Activated CD4-positive, CD25-positive, alpha-beta regulatory T cell treated with anti-CD3 and anti-CD28 coated beads, Interleukin-2, amount 50 U/mL, for 24 hours (primary cell): ENCODE measurements at regions not wholly inside any gene's neighbourhood (a gene's known extent, or its start where the extent isn't known, plus 50 kb on each side); places are given as distances from the start of the nearest gene placed in this dataset.
"Not testable (repeated sequence)": the region's sequence is repeated elsewhere in the genome, so short reads cannot be mapped to it uniquely, and the experiment has no call there.

Source experiments
- ATAC-seq, 2 donors: fragments of 150-1000 bp; cut with Tn5 transposase; one replicate each; pipeline ENCODE4 v1.10.0; 2021; ENCODE audit warnings: mild to moderate bottlenecking in 1 of 2, moderate library complexity in 1 of 2

DNA sequence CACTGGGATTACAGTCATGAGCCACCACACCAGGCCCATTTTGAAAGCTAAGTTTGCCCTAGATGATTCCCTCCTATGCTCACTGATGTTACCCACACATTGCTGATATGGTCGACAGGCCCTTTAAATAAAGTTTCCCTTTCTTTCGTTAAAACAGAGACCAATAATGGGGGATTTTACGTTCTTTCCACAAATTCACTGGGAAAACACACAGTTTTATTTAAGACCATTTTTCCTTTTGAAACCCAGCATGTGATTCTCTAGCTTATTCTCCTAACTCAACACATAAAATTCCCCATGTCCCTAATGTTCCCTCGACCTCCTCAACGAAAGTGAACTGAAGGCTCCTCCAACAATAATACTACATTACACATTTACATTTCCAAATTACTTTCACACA lies 223.2 kb downstream of the ANAPC1 start:
- ATAC-seq, result no peak

DNA sequence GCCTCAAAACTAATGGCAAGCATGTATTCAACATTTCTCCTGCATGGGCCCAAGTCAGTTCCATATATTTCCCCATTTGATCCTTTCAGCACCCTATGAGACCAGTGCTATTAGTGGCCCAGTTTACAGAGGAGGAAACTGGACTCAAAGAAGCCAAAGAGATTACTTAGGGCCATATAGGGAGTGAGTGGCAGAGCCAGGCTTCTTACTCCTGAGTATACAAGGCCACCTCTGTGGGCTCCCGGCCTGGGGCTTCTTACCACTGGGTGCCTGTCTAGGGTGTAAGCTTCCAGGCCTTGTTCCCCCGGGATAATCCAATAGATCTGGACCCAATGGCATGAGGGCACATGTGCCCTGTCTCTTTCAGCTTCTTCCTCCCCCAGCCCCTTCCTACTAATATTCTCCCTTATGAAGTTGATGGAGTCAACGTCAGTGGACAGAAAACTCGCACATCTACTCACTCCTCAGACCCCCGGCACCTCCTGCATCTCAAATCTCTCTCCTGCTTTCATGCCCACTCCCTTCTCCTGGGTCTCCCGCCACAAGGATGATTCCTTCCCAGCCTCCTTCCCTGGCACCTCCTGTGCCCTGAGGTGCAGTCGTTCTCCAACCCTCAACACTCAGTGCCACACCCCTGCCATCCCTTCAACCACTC lies 222.6 kb downstream of the ANAPC1 start:
- no peak for ATAC-seq

DNA sequence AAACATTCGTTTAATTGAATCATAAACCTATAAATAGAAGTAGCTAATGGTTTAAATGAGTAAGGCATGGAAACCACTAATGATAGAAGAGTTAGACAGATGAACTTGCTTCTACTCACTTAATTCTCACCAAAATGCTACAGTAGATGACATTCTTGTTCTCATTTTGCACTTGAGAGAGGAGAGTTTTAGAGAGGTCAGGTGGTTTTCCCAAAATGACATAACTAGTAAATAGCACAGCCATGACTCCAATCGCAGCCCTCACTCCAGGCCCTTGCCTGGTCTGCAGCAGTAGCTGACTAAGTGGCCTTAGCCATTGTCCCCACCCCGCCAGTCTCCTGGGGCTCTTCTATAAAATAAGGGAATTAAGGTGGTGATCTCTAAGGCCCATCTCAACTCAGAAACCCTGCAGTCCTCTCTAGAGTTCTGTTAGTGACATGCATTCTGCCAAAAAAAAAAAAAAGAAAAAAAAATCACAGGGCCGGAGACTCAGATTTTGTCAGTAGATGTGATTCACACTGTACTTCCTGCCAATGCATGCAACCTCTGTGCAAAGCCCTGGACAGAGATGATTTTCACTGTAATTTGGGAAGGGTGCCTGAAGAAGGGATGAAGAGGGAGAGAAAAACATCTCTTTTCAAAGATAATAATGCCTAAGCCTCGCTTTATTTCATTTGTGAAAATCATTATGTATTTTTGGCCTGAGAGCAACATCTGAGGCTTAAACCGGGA lies 221.8 kb downstream of the ANAPC1 start:
- peak; percentile 34 to 60 for ATAC-seq

DNA sequence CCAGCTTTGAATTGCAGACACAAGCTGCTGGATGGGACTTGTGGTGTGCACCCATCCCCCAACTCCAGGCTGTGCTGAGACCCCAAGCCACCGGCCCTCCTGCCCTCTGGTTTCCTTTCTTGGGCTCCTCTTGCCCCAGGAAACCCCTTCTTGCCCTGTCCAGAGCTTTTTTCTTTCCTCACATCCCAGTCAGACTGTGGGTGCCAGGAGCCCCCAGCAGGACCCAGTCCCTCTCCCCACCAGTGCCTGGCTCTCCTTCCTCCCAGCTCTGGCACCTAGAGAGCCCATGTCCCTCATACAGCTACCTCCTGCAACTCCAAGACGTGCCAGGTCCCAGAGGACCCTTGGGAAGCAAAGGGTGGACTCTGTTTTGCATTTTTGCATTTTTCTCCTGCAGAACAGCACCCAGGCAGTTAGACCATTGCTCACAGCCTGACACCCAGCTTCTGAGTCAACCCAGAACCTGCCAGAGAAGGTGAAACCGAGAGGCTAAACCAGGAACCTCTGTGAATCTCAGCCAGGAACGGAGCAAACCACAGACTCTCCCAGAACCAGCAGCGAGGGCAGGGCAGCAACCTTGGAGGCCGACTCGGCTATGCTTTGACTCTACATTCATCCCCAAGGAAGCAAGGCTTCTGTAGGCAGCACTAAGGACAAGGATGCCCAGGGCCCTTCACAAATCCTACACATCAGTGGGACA lies 221.1 kb downstream of the ANAPC1 start:
- ATAC-seq, result peak; percentile 74 to 80

DNA sequence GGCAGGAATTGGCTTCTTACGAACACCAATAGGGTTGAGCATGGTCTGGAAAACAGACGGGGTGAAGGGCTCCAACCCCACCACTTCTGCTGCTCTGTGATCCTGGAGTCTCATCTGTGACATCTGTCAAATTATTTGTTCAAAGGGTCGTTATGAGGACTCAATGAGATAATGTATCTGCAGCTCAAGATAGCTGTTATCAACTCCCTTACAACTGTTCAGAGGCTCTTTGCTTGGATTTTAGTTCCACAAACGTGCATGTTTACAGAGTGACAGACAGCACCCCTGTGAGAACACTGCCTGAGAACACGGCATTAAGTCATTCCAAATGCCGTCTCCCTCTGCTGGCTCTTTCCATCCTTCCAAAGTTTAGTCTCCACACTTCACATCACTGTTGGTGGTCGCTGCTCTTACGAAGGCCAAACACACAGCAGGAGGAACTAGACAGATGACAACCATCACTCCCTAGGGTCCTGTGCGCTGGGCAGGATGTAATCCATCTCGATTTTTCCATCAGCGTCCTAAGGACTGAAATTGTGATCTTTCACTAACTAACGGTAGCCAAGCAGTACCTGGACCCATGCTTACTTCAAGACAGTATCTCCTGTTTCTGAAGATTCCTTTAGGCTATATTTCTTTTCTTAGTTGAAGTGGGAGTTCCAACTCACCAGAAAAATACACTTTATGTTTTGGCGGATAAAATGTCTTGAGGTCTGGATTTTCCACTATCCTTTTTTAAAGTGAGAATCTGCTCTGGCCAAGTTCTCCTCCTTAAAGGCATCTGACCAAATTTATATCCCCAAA lies 220.3 kb downstream of the ANAPC1 start:
- no peak for ATAC-seq

DNA sequence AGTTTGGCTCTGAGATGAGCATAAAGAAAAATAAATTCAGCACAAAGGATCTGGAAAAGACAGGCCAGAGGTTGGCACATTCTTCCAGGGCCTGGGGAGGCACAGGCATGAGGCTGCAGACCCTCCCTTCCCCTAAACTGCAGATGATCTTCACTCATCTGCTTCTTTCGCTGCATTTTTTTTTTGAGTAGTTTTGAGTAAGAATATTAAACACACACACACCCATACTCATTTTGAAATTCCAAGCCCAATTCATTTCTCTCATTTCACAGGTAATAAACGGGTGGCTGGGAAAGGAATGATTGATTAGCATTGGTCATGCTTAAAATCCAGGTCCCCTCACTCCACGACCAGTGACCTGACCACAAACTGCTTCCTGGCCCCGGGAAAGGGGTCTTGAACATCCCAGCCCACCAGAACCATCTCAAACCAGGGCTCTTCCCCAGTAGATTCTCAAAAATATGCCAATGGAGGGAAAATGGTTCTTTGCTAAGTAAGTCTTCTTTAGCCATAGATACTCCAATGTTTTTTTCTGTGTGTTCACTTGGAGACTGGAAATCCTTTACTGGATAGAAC lies 219.6 kb downstream of the ANAPC1 start:
- no peak for ATAC-seq

DNA sequence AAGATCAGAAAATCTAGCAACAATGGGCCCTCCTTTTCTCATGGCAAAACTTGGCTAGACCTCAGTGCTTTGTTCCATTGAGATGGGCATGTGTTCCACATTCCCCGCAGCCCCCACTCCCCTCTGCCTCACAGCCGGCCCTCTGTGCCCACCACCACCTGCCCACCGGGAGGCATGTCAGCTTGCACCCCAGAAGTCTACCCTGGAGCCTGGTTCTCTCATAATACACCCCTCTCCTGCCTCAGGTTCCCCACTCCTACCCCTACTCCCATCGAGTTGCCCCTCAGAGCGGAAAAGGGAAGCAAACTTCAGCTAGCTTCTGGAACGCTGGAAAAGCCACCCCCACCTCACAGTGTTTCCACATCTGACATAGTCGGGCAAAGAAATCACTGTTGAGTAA lies 219.0 kb downstream of the ANAPC1 start:
- ATAC-seq, result no peak

DNA sequence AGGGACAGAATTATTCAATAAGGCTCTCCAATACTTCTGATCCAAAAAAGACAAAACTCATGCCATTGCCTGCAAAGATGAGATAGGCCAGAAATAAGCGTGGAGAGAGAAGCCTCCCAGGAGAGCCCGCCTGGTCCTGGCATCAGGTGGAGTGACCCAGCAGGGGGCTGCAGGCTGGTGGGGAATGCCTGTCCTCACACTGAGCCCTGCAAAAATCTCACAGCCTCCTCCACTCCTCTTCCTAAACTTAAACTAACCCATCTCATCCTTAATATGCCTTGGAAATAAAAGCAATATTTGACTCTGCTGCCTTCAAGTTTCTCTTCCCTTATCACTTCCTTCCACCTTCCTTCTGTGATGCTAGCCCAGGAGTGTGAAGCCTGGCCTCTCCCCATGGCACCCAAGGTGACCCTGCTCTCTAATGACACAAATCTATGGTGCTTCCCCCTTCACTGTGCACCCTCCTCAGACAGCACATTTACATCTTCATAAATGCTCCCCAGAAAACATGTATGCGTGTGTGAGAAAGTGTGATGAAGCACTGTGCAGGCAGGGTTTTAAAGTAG lies 218.4 kb downstream of the ANAPC1 start:
- no peak for ATAC-seq

DNA sequence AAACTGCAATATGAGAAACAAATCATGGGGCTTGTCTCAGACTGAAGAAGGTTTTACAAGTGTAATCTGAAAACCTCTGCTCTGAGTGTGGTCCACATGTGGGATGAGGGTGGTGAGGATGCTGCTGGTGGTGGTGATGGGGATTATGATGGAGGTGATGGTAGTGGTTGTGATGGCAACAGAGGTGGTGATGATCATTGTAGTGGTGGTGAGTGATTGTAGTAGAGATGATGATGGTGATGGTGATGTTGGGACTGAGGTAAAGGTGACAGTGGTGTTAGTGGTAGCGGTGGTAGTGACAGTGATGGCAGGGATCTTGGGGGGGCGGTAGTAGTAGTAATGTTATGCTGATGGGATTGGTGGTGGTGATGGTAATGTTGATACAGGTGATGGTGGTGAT lies 217.8 kb downstream of the ANAPC1 start:
- peak in 1 of 2 donors; percentile 6 for ATAC-seq

DNA sequence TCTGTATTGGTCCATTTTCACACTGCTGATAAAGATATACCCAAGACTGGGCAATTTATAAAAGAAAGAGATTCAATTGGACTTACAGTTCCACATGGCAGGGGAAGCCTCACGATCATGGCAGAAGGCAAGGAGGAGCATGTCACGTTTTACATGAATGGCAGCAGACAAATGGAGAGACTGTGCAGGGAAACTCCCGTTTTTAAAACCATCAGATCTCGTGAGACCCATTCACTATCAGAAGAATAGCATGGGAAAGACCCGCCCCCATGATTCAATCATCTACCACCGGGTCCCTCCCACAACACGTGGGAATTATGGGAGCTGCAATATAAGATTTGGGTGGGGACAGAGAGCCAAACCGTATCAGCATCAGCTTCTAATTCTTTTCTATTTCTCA lies 217.0 kb downstream of the ANAPC1 start:
- no peak for ATAC-seq

DNA sequence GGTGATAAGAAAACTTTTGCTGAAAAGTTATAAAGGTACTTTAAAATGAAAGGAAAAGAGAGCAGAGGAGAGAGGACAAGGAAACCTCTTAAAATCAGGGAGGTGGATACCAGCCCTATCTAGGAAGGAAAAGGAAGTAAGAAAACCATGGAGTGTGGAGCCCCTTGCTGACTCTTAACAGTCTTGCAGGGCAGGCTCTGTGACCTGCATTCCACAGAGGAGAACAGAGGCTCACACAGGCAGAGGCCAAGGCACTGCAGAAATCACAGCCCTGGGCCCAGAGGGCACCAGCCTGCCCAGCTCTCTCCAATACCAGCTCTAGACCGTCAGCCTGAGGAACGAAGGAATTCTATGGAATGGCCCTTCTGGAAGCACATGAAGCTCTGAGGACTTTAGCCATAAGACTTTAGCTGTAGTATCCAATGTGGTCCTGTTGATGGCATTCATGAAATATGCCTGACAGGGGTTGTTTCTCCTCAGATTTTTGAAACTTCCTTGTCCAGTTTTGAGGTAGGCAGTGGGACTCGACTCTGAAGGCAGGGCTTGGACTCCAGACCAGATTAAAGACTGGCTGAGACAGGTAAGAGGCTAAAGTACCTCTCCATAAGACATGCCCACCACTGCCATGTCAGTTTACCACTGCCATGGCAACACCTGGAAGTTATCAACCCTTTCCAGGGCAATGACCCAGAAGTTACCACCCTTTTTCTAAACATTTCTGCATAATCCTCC lies 216.3 kb downstream of the ANAPC1 start:
- no peak for ATAC-seq

DNA sequence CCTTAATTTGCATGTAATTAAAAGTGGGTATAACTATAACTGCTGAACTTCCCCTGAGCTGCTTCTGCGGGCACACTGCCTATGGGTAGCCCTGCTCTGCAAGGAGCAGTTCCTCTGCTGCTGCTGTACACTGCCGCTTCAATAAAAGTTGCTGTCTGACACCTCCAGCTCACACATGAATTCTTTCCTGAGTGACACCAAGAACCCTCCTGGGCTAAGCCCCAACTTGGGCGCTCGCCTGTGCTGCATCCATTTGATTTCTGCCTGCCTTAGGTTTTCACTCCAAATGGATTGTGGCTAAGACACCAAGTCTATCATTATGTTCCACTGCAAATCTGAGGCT lies 215.7 kb downstream of the ANAPC1 start:
- ATAC-seq, result no peak

DNA sequence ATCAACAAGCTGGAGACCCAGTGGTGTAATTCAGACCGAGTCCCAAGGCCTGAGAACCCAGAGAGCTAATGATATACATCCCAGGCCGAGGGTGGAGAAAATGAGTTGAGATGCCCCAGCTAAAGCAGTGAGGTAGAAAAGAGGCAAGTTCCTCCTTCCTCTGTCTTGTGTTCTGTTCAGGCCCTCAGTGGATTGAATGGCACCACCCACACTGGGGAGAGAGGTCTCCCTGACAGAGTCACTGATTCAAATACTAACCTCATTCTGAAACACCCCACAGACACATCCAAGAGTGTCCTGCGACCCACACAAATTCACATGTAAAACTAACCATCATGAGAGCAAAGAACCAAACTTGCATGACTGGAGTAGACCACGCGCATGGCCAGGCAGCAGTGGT lies 215.3 kb downstream of the ANAPC1 start:
- ATAC-seq, result no peak

DNA sequence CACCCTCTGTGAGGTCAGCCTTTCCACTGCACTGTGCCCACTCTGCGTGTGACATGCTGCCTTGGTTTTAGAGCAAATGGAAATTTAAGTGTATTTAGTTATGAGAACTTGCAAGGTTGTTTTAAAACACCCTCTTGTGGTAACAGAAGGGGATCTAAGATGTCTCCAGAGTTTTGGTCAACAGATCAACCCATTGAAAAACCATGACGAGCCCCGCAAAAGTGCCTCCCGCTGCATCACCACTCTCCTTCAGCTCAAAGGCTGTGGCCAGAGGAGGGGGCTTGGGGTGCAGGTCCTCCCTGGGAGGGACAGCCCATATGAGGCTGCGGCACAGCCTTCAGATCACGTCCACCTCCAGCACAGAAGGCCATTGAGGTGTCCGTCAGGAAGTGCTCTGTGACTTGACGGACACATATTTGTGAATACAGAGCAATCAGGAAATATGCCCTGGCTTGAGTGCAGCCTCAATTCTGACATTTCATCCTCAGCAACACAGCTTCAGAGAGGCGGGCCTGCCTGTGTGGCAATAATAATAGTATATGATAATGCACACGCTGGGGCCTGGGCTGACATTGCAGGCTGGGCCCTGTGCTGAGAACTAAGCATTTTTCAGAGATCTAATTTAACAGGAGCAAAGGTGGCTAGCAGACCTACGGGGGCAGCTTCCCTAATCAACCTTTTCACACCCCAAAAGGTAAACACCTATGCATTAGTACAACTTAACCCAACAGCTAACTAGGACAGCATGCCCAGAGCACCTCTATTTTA lies 213.9 kb downstream of the ANAPC1 start:
- no peak for ATAC-seq

DNA sequence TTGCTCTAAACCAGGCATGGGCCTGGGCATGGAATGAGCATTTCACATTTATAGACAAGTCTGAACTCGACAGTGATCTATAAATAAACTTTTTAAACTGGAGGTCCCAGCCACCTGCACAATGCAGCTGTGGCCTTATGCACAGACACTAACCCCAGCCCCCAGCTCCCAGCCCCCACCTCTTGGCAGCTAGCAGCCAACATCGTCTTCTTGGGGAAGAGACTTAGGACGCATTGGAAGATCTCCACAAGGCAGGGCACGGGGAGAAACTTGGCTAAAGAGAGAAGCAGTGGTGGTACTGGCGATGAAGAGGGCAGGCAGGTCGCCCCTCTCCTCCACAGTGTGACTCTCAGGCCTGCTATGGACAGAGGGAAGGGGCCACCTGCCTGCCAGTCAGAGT lies 213.2 kb downstream of the ANAPC1 start:
- no peak for ATAC-seq

DNA sequence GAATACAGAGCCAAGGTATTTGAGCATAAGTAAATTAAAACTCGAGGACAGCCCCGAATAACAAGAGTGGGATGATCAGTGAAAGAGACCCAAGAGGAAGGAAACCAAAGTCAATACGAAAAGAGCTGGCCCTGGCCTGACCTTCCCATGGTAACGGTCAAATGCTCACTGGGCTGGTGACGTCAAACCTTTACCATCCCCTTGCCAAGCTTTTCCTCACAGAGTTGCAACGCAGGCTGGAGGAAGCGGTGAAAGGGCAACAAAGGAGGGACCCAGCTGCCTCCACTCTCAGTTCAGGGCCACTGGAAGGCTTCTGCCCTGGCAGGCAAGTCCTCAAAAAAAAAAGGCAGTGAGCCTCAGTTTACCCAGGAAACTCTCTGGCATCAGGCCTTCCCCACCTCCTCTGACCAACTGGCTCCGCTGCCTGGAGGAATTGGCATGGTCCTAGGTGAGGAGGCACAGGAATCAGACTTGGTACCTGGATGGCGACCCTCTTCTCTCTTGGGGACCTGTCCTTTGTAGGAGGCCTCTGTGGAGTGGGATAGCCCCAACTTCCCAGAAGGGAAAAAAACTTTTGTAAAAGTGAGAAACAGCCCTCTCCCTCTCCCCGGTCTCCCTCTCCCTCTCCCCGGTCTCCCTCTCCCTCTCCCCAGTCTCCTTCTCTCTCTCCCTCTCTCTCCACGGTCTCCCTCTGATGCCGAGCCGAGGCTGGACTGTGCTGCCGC lies 212.4 kb downstream of the ANAPC1 start:
- no peak for ATAC-seq

DNA sequence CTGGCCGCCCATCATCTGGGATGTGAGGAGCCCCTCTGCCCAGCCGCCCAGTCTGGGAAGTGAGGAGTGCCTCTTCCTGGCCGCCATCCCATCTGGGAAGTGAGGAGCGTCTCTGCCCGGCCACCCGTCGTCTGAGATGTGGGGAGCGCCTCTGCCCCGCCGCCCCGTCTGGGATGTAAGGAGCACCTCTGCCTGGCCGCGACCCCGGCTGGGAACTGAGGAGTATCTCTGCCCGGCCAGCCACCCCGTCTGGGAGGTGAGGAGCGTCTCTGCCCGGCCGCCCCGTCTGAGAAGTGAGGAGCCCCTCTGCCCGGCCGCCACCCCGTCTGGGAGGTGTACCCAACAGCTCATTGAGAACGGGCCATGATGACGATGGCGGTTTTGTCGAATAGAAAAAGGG lies 211.4 kb downstream of the ANAPC1 start:
- not testable (repeated sequence) for ATAC-seq

DNA sequence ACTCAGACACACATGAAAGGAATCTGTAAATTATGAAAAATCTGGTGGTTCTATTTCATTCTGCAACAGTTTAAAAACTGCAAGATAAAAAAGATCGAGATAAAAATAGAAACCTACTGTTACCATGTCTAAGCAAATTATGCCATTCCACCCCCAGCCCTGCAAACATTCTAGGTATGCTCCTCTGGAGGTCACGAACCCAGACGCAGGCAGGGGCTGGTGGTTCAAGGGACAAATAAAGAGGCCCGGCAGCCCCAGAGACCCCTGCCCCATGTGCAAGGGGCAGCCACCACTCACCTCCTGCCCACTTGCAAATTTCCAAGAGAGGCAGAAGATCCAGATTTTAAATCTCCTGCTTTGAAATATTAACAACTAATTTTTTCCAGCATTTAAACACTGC lies 210.5 kb downstream of the ANAPC1 start:
- no peak for ATAC-seq

DNA sequence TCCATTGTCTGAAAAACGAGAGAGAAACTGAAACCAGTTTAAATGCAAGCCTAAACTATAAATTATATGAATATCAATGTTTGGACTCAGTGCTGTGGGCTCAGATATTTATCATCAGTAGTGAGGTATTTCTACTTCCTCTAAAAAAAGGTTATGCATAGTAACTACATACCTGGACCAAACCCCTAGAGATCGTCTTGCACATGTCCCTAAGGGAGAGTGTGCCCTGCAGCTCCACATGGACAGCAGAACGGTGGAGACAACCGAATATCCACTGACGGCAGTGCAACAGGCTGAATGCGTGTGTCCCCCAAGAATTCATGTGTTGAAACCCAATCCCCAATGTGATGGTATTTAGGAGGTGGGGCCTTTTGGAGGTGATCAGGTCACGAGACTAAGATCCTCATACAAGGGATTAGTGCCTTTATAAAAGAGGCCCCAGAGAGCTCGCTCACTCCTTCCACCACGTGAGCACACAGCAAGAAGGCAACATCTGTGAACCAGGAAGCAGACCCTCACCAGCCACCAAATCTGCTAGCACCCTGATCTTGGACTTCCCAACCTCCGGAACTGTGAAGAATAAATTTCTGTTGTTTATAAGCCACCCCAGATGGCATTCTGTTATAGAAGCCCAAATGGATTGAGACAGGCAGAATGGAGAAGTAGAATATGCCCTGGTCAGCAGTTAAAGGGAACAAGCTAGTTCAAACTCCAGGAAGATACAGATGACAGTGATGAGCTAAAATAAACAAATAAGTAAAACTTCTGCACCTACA lies 208.4 kb downstream of the ANAPC1 start:
- ATAC-seq, result peak in 1 of 2 donors; percentile 49
